ENCODE measurements at regions not wholly inside any gene's neighbourhood (a gene's known extent, or its start where the extent isn't known, plus 50 kb on each side); places are given as distances from the start of the nearest gene placed in this dataset.

- Histone ChIP-seq H3K9me3 (ENCODE audit: low read depth, low read length) (no peaks in the 10 kb centered on the region), H3K4me1 (ENCODE audit: insufficient read depth, low read length) (no peaks in the 10 kb centered on the region), H3K27me3 (ENCODE audit: insufficient read depth, low read length) (no peaks in the 10 kb centered on the region), H2AFZ (ENCODE audit: low read length) (no peak overlapping the region), H3K79me2 (ENCODE audit: insufficient read depth, low read length) (no peaks in the 10 kb centered on the region), H3K4me3 (ENCODE audit: insufficient read depth, low read length) (no peak overlapping the region), H3K4me2 (ENCODE audit: insufficient read depth, low read length) (no peak overlapping the region), H3K36me3 (ENCODE audit: insufficient read depth, low read length) (no peaks in the 10 kb centered on the region), H4K20me1 (ENCODE audit: insufficient read depth, low read length) (no peaks in the 10 kb centered on the region), H3K27ac (ENCODE audit: low read depth, low read length) (no peak overlapping the region)
- no peak for TF ChIP-seq CTCF (IDR thresholded peaks at IDR 0.05; ENCODE audit: extremely low read depth, low read depth, low read length)
- DNase-seq (ENCODE audit: insufficient read length, low spot score, missing footprints), result peak; percentile 18
Measured at GRCh38 chr20:39752262-39752876, 790.2 kb downstream of the DHX35 start.

- Histone ChIP-seq H3K27ac (ENCODE audit: low read depth, low read length) (no peak overlapping the region), H3K4me1 (ENCODE audit: insufficient read depth, low read length) (no peaks in the 10 kb centered on the region)
- no peak for TF ChIP-seq CTCF (IDR thresholded peaks at IDR 0.05; ENCODE audit: extremely low read depth, low read depth, low read length)
Measured at GRCh38 chr20:39751557-39752137, 789.5 kb downstream of the DHX35 start.

GRCh38 chr20:39745380-39745779, 783.2 kb downstream of the DHX35 start:
- DNase-seq (ENCODE audit: insufficient read length, low spot score, missing footprints), result no peak
- no peaks in the 10 kb centered on the region for H3K9me3 ChIP-seq (ENCODE audit: low read depth, low read length)
- H4K20me1 ChIP-seq (ENCODE audit: insufficient read depth, low read length), result no peaks in the 10 kb centered on the region
- H3K79me2 ChIP-seq (ENCODE audit: insufficient read depth, low read length), result no peaks in the 10 kb centered on the region
- H3K36me3 ChIP-seq (ENCODE audit: insufficient read depth, low read length), result no peaks in the 10 kb centered on the region
- TF ChIP-seq CTCF (IDR thresholded peaks at IDR 0.05; ENCODE audit: extremely low read depth, low read depth, low read length), result no peak
- no peaks in the 10 kb centered on the region for H3K27me3 ChIP-seq (ENCODE audit: insufficient read depth, low read length)
- no peaks in the 10 kb centered on the region for H3K4me1 ChIP-seq (ENCODE audit: insufficient read depth, low read length)
- H3K4me2 ChIP-seq (ENCODE audit: insufficient read depth, low read length), result no peak overlapping the region
- no peak overlapping the region for H3K4me3 ChIP-seq (ENCODE audit: insufficient read depth, low read length)
- no peak overlapping the region for H2AFZ ChIP-seq (ENCODE audit: low read length)
- H3K27ac ChIP-seq (ENCODE audit: low read depth, low read length), result no peak overlapping the region

More at GRCh38 chr20:39751557-39752137, 789.5 kb downstream of the DHX35 start:
- Histone ChIP-seq H3K9me3 (ENCODE audit: low read depth, low read length) (no peaks in the 10 kb centered on the region), H4K20me1 (ENCODE audit: insufficient read depth, low read length) (no peaks in the 10 kb centered on the region), H3K36me3 (ENCODE audit: insufficient read depth, low read length) (no peaks in the 10 kb centered on the region), H3K4me2 (ENCODE audit: insufficient read depth, low read length) (no peak overlapping the region), H3K79me2 (ENCODE audit: insufficient read depth, low read length) (no peaks in the 10 kb centered on the region), H3K27me3 (ENCODE audit: insufficient read depth, low read length) (no peaks in the 10 kb centered on the region), H2AFZ (ENCODE audit: low read length) (no peak overlapping the region), H3K4me3 (ENCODE audit: insufficient read depth, low read length) (no peak overlapping the region)
- no peak for DNase-seq (ENCODE audit: insufficient read length, low spot score, missing footprints)

GRCh38 chr20:39738651-39739050, 776.5 kb downstream of the DHX35 start:
- no peaks in the 10 kb centered on the region for H3K79me2 ChIP-seq (ENCODE audit: insufficient read depth, low read length)
- no peak overlapping the region for H3K27ac ChIP-seq (ENCODE audit: low read depth, low read length)
- H3K4me2 ChIP-seq (ENCODE audit: insufficient read depth, low read length), result no peak overlapping the region
- DNase-seq (ENCODE audit: insufficient read length, low spot score, missing footprints), result no peak
- no peaks in the 10 kb centered on the region for H3K9me3 ChIP-seq (ENCODE audit: low read depth, low read length)
- H3K4me1 ChIP-seq (ENCODE audit: insufficient read depth, low read length), result no peaks in the 10 kb centered on the region
- no peaks in the 10 kb centered on the region for H3K27me3 ChIP-seq (ENCODE audit: insufficient read depth, low read length)
- H4K20me1 ChIP-seq (ENCODE audit: insufficient read depth, low read length), result no peaks in the 10 kb centered on the region
- no peak overlapping the region for H3K4me3 ChIP-seq (ENCODE audit: insufficient read depth, low read length)
- no peak for TF ChIP-seq CTCF (IDR thresholded peaks at IDR 0.05; ENCODE audit: extremely low read depth, low read depth, low read length)
- H2AFZ ChIP-seq (ENCODE audit: low read length), result no peak overlapping the region
- no peaks in the 10 kb centered on the region for H3K36me3 ChIP-seq (ENCODE audit: insufficient read depth, low read length)
